Mesodermal cell (in vitro differentiated cells): ENCODE measurements at regions not wholly inside any gene's neighbourhood (a gene's known extent, or its start where the extent isn't known, plus 50 kb on each side); places are given as distances from the start of the nearest gene placed in this dataset.

ENCODE experiments used
- H3K27ac ChIP-seq: 2 replicates; pipeline ENCODE4 v1.7.0; 2013; ENCODE audit warnings: mild to moderate bottlenecking, low read depth, low read length, moderate library complexity; ENCODE audit not compliant: severe bottlenecking
- H3K36me3 ChIP-seq: 2 replicates; pipeline ENCODE4 v1.7.1; 2013; ENCODE audit warnings: mild to moderate bottlenecking, low read length, moderate library complexity; ENCODE audit not compliant: control insufficient read depth, insufficient read depth
- H3K4me1 ChIP-seq: one replicate; pipeline ENCODE4 v1.7.1; 2013; ENCODE audit warnings: mild to moderate bottlenecking, low read length; ENCODE audit not compliant: insufficient read depth, control insufficient read depth, poor library complexity, severe bottlenecking
- H3K4me3 ChIP-seq: 2 replicates; pipeline ENCODE4 v1.7.0; 2013; ENCODE audit warnings: low read length, control low read depth, mild to moderate bottlenecking; ENCODE audit not compliant: insufficient read depth, poor library complexity, severe bottlenecking; ENCODE audit errors: extremely low read depth
- H3K9me3 ChIP-seq: 2 replicates; pipeline ENCODE4 v1.7.1; 2013; ENCODE audit warnings: mild to moderate bottlenecking, low read length, moderate library complexity; ENCODE audit not compliant: control insufficient read depth
- WGBS, 2 experiments: methylation state at CpG; one replicate each; pipeline ENCODE4 v1.1.5; 2013; ENCODE audit warnings: missing lambda C conversion rate in 2 of 2; ENCODE audit not compliant: insufficient coverage in 2 of 2; 5-methylcytosine and 5-hydroxymethylcytosine counted together

DNA sequence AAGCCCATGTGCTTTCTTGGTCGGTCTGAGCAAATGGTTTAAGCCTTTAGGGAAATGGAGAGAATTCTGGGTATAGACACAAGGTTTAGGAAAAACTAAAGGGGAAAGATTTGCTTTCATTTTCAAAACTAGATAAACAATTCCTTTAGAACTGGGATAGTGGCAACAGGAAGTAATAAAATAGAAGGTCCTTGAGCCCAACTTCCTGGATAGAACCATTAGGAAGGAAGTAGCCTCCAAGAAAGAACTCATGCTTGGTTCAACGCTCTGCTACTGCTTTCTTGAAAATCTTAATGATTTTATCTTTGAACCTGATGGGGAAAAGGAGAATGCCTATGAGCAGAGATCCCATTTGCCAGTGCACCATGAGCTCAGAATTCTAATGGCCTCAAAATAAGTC, 147.0 kb upstream of the THRB start:
- no peak overlapping the region for H3K27ac ChIP-seq
- WGBS, 2 experiments: 80 to 83% methylated on average over 1 of the region's 2 CpGs

GRCh38 chr3:24645047-24645446, 150.4 kb upstream of the THRB start:
- WGBS, 2 experiments: 81 to 90% methylated on average over 6 to 11 of the region's 11 CpGs
- H3K4me3 ChIP-seq: no peak overlapping the region
- H3K4me1 ChIP-seq: no peaks in the 10 kb centered on the region

More for the DNA sequence above, 147.0 kb upstream of the THRB start:
- H3K4me3 ChIP-seq: no peak overlapping the region
- H3K36me3 ChIP-seq: no peaks in the 10 kb centered on the region
- peaks cover 2% of the 10 kb centered on the region for H3K4me1 ChIP-seq
- H3K9me3 ChIP-seq: no peaks in the 10 kb centered on the region

DNA sequence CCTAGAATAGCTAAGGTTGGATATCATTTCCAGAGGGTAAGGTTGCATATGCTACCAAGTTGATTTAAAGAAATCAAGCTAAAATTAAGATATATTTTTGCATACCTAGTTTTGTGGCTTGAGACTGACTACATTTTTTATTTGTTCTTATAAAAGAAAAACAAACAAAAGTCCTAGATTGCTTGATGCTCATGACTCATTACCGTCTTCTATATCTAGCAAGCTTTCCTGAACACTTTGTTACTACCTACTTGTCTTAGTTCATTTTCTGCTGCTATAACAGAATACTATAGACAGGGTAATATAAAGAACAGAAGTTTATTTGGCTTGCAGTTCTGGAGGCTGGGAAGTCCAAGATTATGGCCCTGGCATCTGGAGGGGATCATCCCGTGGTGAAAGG, 152.1 kb upstream of the THRB start:
- Histone ChIP-seq H3K4me1 (no peaks in the 10 kb centered on the region), H3K4me3 (no peak overlapping the region), H3K9me3 (no peaks in the 10 kb centered on the region), H3K36me3 (no peaks in the 10 kb centered on the region), H3K27ac (no peak overlapping the region)
- WGBS, 2 experiments: 100% methylated on average over 1 of the region's 2 CpGs; no CpG with 5 or more reads in 1 of the 2 experiments

More at GRCh38 chr3:24645047-24645446, 150.4 kb upstream of the THRB start:
- H3K27ac ChIP-seq: no peak overlapping the region
- H3K36me3 ChIP-seq: no peaks in the 10 kb centered on the region
- H3K9me3 ChIP-seq: no peaks in the 10 kb centered on the region

GRCh38 chr3:24648063-24648462, 153.4 kb upstream of the THRB start:
- Histone ChIP-seq H3K4me3 (no peak overlapping the region), H3K9me3 (no peaks in the 10 kb centered on the region), H3K27ac (no peak overlapping the region), H3K36me3 (no peaks in the 10 kb centered on the region), H3K4me1 (no peaks in the 10 kb centered on the region)
- WGBS, 2 experiments: 100% methylated on average over 1 of the region's 2 CpGs; no CpG with 5 or more reads in 1 of the 2 experiments

- Histone ChIP-seq H3K4me1 (no peaks in the 10 kb centered on the region), H3K9me3 (no peaks in the 10 kb centered on the region), H3K27ac (no peak overlapping the region), H3K4me3 (no peak overlapping the region), H3K36me3 (no peaks in the 10 kb centered on the region)
- WGBS, 2 experiments: 80 to 100% methylated on average over 1 of the region's 1 CpG
Observed at GRCh38 chr3:24650839-24651238, 156.2 kb upstream of the THRB start.

GRCh38 chr3:24657870-24658510, 163.3 kb upstream of the THRB start:
- 100% methylated on average over 1 of the region's 1 CpG; no CpG with 5 or more reads in 1 of the 2 experiments for WGBS, 2 experiments
- H3K27ac ChIP-seq: no peak overlapping the region
- no peak overlapping the region for H3K4me3 ChIP-seq
- no peaks in the 10 kb centered on the region for H3K9me3 ChIP-seq
- H3K36me3 ChIP-seq: no peaks in the 10 kb centered on the region
- no peaks in the 10 kb centered on the region for H3K4me1 ChIP-seq

DNA sequence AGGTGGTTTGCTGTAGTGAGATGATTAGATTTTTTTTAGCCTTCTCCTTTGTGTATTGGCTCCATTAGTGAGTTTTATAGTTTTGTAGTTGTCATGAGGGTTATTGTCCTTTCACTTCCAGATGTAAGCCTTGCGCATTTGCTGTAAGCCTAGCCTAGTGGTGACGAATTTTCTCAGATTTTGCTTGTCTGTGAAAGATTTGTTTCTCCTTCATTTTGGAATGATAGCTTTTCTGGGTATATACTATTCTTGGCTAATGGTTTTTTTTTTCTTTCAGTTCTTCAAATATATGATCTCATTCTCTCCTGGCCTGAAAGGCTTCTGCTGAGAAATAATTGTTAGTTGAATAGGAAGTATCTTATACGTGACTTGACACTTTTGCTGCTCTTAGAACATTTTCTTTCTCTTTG, 166.5 kb upstream of the THRB start:
- no peak overlapping the region for H3K27ac ChIP-seq

GRCh38 chr3:24662449-24663345, 168.0 kb upstream of the THRB start:
- Histone ChIP-seq H3K36me3 (no peaks in the 10 kb centered on the region), H3K27ac (no peak overlapping the region), H3K4me1 (no peaks in the 10 kb centered on the region), H3K4me3 (no peak overlapping the region), H3K9me3 (no peaks in the 10 kb centered on the region)
- 87 to 92% methylated on average over 6 to 7 of the region's 7 CpGs for WGBS, 2 experiments

More for the DNA sequence above, 166.5 kb upstream of the THRB start:
- Histone ChIP-seq H3K9me3 (no peaks in the 10 kb centered on the region), H3K4me1 (no peaks in the 10 kb centered on the region), H3K36me3 (no peaks in the 10 kb centered on the region), H3K4me3 (no peak overlapping the region)
- WGBS, 2 experiments: 82% methylated on average over 2 of the region's 3 CpGs; no CpG with 5 or more reads in 1 of the 2 experiments

GRCh38 chr3:24663406-24663805, 168.8 kb upstream of the THRB start:
- no peaks in the 10 kb centered on the region for H3K9me3 ChIP-seq
- WGBS, 2 experiments: 79 to 90% methylated on average over 2 to 5 of the region's 6 CpGs
- no peak overlapping the region for H3K4me3 ChIP-seq
- H3K4me1 ChIP-seq: no peaks in the 10 kb centered on the region
- no peaks in the 10 kb centered on the region for H3K36me3 ChIP-seq
- H3K27ac ChIP-seq: no peak overlapping the region

DNA sequence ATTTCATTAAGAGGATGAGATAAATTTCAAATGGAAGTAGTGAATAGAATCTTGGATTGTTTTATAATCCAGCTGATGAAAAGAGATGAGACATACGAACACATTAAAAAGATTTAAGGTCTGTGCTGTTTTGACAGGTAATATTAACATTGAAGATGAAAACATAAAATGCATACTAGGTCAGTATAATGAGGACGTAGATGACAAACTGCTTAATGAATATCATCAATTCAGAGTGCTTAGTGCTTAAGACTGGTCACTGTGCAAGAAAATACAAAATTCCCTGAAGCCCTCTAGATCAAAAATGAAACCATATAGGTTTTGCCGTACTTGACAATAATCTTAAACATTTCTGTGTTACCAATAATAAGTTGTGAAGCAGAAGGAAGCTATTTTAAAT, 173.4 kb upstream of the THRB start:
- 90 to 100% methylated on average over 2 of the region's 3 CpGs for WGBS, 2 experiments
- Histone ChIP-seq H3K27ac (no peak overlapping the region), H3K4me1 (no peaks in the 10 kb centered on the region), H3K36me3 (no peaks in the 10 kb centered on the region), H3K4me3 (no peak overlapping the region), H3K9me3 (no peaks in the 10 kb centered on the region)

- no peaks in the 10 kb centered on the region for H3K4me1 ChIP-seq
- no peak overlapping the region for H3K4me3 ChIP-seq
- 63 to 88% methylated on average over 1 of the region's 3 CpGs for WGBS, 2 experiments
- H3K27ac ChIP-seq: no peak overlapping the region
- no peaks in the 10 kb centered on the region for H3K36me3 ChIP-seq
- H3K9me3 ChIP-seq: no peaks in the 10 kb centered on the region
Observed at GRCh38 chr3:24670871-24671270, 176.2 kb upstream of the THRB start.
